H9 (cell line): ENCODE measurements at regions not wholly inside any gene's neighbourhood (a gene's known extent, or its start where the extent isn't known, plus 50 kb on each side); places are given as distances from the start of the nearest gene placed in this dataset.

Experiments used
- DNase-seq: peaks from one replicate; pipeline ENCODE4 v3.0.0-alpha.2; 2017
- H2AFZ ChIP-seq: one replicate; pipeline ENCODE4 v1.6.1; 2013; ENCODE audit warnings: mild to moderate bottlenecking, low read length, control low read depth, moderate library complexity
- H2AK5ac ChIP-seq: 2 replicates; pipeline ENCODE4 v1.6.1; 2013; ENCODE audit warnings: low read length, control low read depth, mixed read lengths; ENCODE audit not compliant: insufficient read length
- H2BK120ac ChIP-seq: one replicate; pipeline ENCODE4 v1.6.1; 2013; ENCODE audit warnings: low read depth, mild to moderate bottlenecking, low read length, control low read depth, inconsistent platforms; ENCODE audit not compliant: poor library complexity, severe bottlenecking
- H2BK12ac ChIP-seq: 2 replicates; pipeline ENCODE4 v1.6.1; 2013; ENCODE audit warnings: low read length, control low read depth, mixed read lengths, low read depth; ENCODE audit not compliant: insufficient read length
- H2BK15ac ChIP-seq: 2 replicates; pipeline ENCODE4 v1.6.1; 2013; ENCODE audit warnings: low read depth, low read length, control low read depth
- H2BK20ac ChIP-seq: one replicate; pipeline ENCODE4 v1.6.1; 2013; ENCODE audit warnings: low read depth, mild to moderate bottlenecking, low read length, control low read depth, inconsistent platforms; ENCODE audit not compliant: poor library complexity, severe bottlenecking
- H2BK5ac ChIP-seq: 2 replicates; pipeline ENCODE4 v1.6.1; 2013; ENCODE audit warnings: low read length, control low read depth, mixed read lengths; ENCODE audit not compliant: insufficient read length
- H3K14ac ChIP-seq: 2 replicates; pipeline ENCODE4 v1.6.1; 2013; ENCODE audit warnings: low read length, control low read depth; ENCODE audit not compliant: insufficient read depth
- H3K18ac ChIP-seq: 2 replicates; pipeline ENCODE4 v1.6.1; 2013; ENCODE audit warnings: low read depth, mild to moderate bottlenecking, mixed read lengths, low read length, control low read depth; ENCODE audit not compliant: insufficient read length
- H3K23ac ChIP-seq: 2 replicates; pipeline ENCODE4 v1.6.1; 2013; ENCODE audit warnings: low read length, control low read depth, mixed read lengths, low read depth; ENCODE audit not compliant: insufficient read length
- H3K23me2 ChIP-seq: 2 replicates; pipeline ENCODE4 v1.6.1; 2013; ENCODE audit warnings: low read depth, mild to moderate bottlenecking, mixed read lengths, low read length, control low read depth; ENCODE audit not compliant: insufficient read length, poor library complexity, severe bottlenecking
- H3K27ac ChIP-seq: 2 replicates; pipeline ENCODE4 v1.5.1; 2013; ENCODE audit warnings: low read length, control low read depth, mixed read lengths, low read depth; ENCODE audit not compliant: insufficient read length
- H3K27me3 ChIP-seq: 2 replicates; pipeline ENCODE4 v1.6.1; 2013; ENCODE audit warnings: low read length, control low read depth, inconsistent platforms; ENCODE audit not compliant: insufficient read depth
- H3K4ac ChIP-seq: 2 replicates; pipeline ENCODE4 v1.6.1; 2013; ENCODE audit warnings: low read depth, mild to moderate bottlenecking, control low read depth, inconsistent platforms, low read length, moderate library complexity
- H3K4me1 ChIP-seq: 2 replicates; pipeline ENCODE4 v1.6.1; 2013; ENCODE audit warnings: low read length, control low read depth, inconsistent platforms; ENCODE audit not compliant: insufficient read depth
- H3K4me2 ChIP-seq: 2 replicates; pipeline ENCODE4 v1.6.1; 2013; ENCODE audit warnings: low read length, control low read depth, mixed read lengths; ENCODE audit not compliant: insufficient read length, insufficient read depth
- H3K56ac ChIP-seq: 2 replicates; pipeline ENCODE4 v1.6.1; 2013; ENCODE audit warnings: low read depth, mild to moderate bottlenecking, mixed read lengths, low read length, control low read depth; ENCODE audit not compliant: insufficient read length
- H3K79me1 ChIP-seq: 2 replicates; pipeline ENCODE4 v1.6.1; 2013; ENCODE audit warnings: low read depth, mild to moderate bottlenecking, moderate library complexity, low read length, control low read depth, inconsistent platforms; ENCODE audit not compliant: insufficient read depth, poor library complexity, severe bottlenecking
- H3K79me2 ChIP-seq: 2 replicates; pipeline ENCODE4 v1.6.1; 2013; ENCODE audit warnings: low read length, control low read depth, inconsistent platforms; ENCODE audit not compliant: insufficient read depth
- H3K9ac ChIP-seq: 2 replicates; pipeline ENCODE4 v1.6.1; 2013; ENCODE audit warnings: low read length, control low read depth, mixed read lengths; ENCODE audit not compliant: insufficient read length; ENCODE audit errors: extremely low read depth
- H3K9me3 ChIP-seq: one replicate; pipeline ENCODE4 v1.6.1; 2013; ENCODE audit warnings: low read depth, low read length, inconsistent platforms; ENCODE audit not compliant: control insufficient read depth
- H3T11ph ChIP-seq: one replicate; pipeline ENCODE4 v1.6.1; 2013; ENCODE audit warnings: mild to moderate bottlenecking, low read length, control low read depth, inconsistent platforms
- H4K20me1 ChIP-seq: one replicate; pipeline ENCODE4 v1.6.1; 2013; ENCODE audit not compliant: control insufficient read depth, insufficient read length, insufficient read depth
- H4K5ac ChIP-seq: 2 replicates; pipeline ENCODE4 v1.6.1; 2013; ENCODE audit warnings: low read depth, mild to moderate bottlenecking, mixed read lengths, low read length, control low read depth; ENCODE audit not compliant: insufficient read length
- H4K8ac ChIP-seq: replicated peaks from 2 replicates; pipeline ENCODE4 v1.6.1; 2013; ENCODE audit warnings: low read length, control low read depth, mixed read lengths, low read depth; ENCODE audit not compliant: insufficient read length
- H4K91ac ChIP-seq: 2 replicates; pipeline ENCODE4 v1.6.1; 2013; ENCODE audit warnings: low read depth, mild to moderate bottlenecking, moderate library complexity, mixed read lengths, low read length, control low read depth; ENCODE audit not compliant: insufficient read length
- H3K27ac Mint-ChIP-seq, 3 experiments: 2 replicates in 2 of 3; 3 replicates in 1 of 3; pipeline ENCODE4 v1.8.0; 2020 to 2021; ENCODE audit warnings: mixed read lengths in 3 of 3, mild to moderate bottlenecking in 1 of 3, moderate library complexity in 1 of 3
- H3K27me3 Mint-ChIP-seq: 2 replicates; pipeline ENCODE4 v1.8.0; 2021; ENCODE audit warnings: low read depth, mild to moderate bottlenecking, moderate library complexity, mixed read lengths
- H3K36me3 Mint-ChIP-seq, 3 experiments: 2 replicates in 2 of 3; 3 replicates in 1 of 3; pipeline ENCODE4 v1.8.0; 2020 to 2021; ENCODE audit warnings: low read depth in 3 of 3, mixed read lengths in 3 of 3; ENCODE audit not compliant: insufficient read depth in 1 of 3
- H3K4me1 Mint-ChIP-seq, 2 experiments: 2 replicates each; pipeline ENCODE4 v1.8.0; 2020; ENCODE audit warnings: mixed read lengths in 2 of 2
- H3K4me3 Mint-ChIP-seq, 2 experiments: 2 replicates in 1 of 2; 3 replicates in 1 of 2; pipeline ENCODE4 v1.8.0; 2020 to 2021; ENCODE audit warnings: mild to moderate bottlenecking in 2 of 2, mixed read lengths in 2 of 2, moderate library complexity in 1 of 2
- H3K9me3 Mint-ChIP-seq, 2 experiments: 2 replicates in 1 of 2; 3 replicates in 1 of 2; pipeline ENCODE4 v1.8.0; 2020; ENCODE audit warnings: mild to moderate bottlenecking in 2 of 2, mixed read lengths in 2 of 2, moderate library complexity in 1 of 2
- CTCF ChIP-seq: fragments of 200-600 bp; sonication (generic); conservative IDR thresholded peaks from 3 replicates; pipeline ENCODE4 v1.8.0; 2021; ENCODE audit warnings: antibody characterized with exemption, mild to moderate bottlenecking
- WGBS: extraction: QIAGEN DNeasy Blood & Tissue Kit; methylation state at CpG from one replicate; pipeline ENCODE4 v1.1.7; 2013; ENCODE audit warnings: missing lambda C conversion rate, low lambda C conversion rate, mixed read lengths; ENCODE audit not compliant: insufficient read length; ENCODE audit errors: extremely low coverage; 5-methylcytosine and 5-hydroxymethylcytosine counted together

- no peak overlapping the region; a peak in 1 of 7 replicates for H3K27ac Mint-ChIP-seq
- no peak overlapping the region for H3K9ac ChIP-seq
- no peak overlapping the region for H3K4ac ChIP-seq
- H3K56ac ChIP-seq = no peak overlapping the region
- H3T11ph ChIP-seq = no peak overlapping the region
- H4K20me1 ChIP-seq = no peaks in the 10 kb centered on the region
- no peak overlapping the region for H3K14ac ChIP-seq
- no peak overlapping the region for H2AFZ ChIP-seq
- H3K79me2 ChIP-seq = no peaks in the 10 kb centered on the region
- H2AK5ac ChIP-seq = no peak overlapping the region
- H3K23me2 ChIP-seq = no peaks in the 10 kb centered on the region
- no peak overlapping the region for H4K8ac ChIP-seq
- H2BK120ac ChIP-seq = no peak overlapping the region
- no peak overlapping the region for H3K4me2 ChIP-seq
- H4K91ac ChIP-seq = no peak overlapping the region
- TF ChIP-seq CTCF = no peak
- no peak overlapping the region for H2BK15ac ChIP-seq
- H3K4me1 ChIP-seq = no peaks in the 10 kb centered on the region
- no peaks in the 10 kb centered on the region for H3K9me3 ChIP-seq
- WGBS = no CpG with 5 or more reads among the region's 3 CpGs
- no peak overlapping the region for H3K18ac ChIP-seq
- peaks cover 12 to 17% of the 10 kb centered on the region in 2 experiments for H3K4me1 Mint-ChIP-seq
- no peaks in the 10 kb centered on the region for H3K9me3 Mint-ChIP-seq
- no peaks in the 10 kb centered on the region for H3K27me3 Mint-ChIP-seq
- no peaks in the 10 kb centered on the region for H3K36me3 Mint-ChIP-seq
- H3K4me3 Mint-ChIP-seq = no peak overlapping the region
- no peak overlapping the region for H4K5ac ChIP-seq
- no peak overlapping the region for H2BK20ac ChIP-seq
- no peaks in the 10 kb centered on the region for H3K79me1 ChIP-seq
- no peak overlapping the region for H2BK5ac ChIP-seq
- H3K23ac ChIP-seq = no peak overlapping the region
- no peak for DNase-seq
- no peaks in the 10 kb centered on the region for H3K27me3 ChIP-seq
- no peak overlapping the region for H3K27ac ChIP-seq
- no peak overlapping the region for H2BK12ac ChIP-seq
These were observed 1758.1 kb downstream of the MAT2B start for GRCh38 chr5:165263536-165263935.
